Transverse colon (tissue), 4 donors: ENCODE measurements at regions not wholly inside any gene's neighbourhood (a gene's known extent, or its start where the extent isn't known, plus 50 kb on each side); places are given as distances from the start of the nearest gene placed in this dataset.

ENCODE experiments used
- DNase-seq: peaks from one replicate; pipeline ENCODE4 v3.0.0-alpha.2; 2019
- H3K27ac ChIP-seq, 4 donors: fragments of 200-600 bp; sonication (generic); 2 replicates each; pipeline ENCODE4 v1.5.1; 2016 to 2018; ENCODE audit warnings: inconsistent platforms in 4 of 4
- H3K27me3 ChIP-seq: fragments of 200-600 bp; sonication (generic); 2 replicates; pipeline ENCODE4 v1.5.1; 2017; ENCODE audit warnings: inconsistent platforms
- H3K36me3 ChIP-seq, 4 donors: fragments of 200-600 bp; sonication (generic); 2 replicates each; pipeline ENCODE4 v1.5.1; 2017 to 2019; ENCODE audit warnings: inconsistent platforms in 4 of 4
- H3K4me1 ChIP-seq, 4 donors: fragments of 200-600 bp; sonication (generic); 2 replicates each; pipeline ENCODE4 v1.5.1; 2017 to 2020; ENCODE audit warnings: inconsistent platforms in 4 of 4
- H3K4me3 ChIP-seq, 4 donors: fragments of 200-600 bp; sonication (generic); 1 replicate in 1 of 4; 2 replicates in 3 of 4; pipeline versions ENCODE4 v1.5.1 to v1.6.1; 2017 to 2019; ENCODE audit warnings: inconsistent platforms in 4 of 4
- H3K9me3 ChIP-seq, 2 donors: fragments of 200-600 bp; sonication (generic); 2 replicates each; pipeline ENCODE4 v1.5.1; 2017 to 2019; ENCODE audit warnings: inconsistent platforms in 2 of 2
- CTCF ChIP-seq, 5 experiments: fragments of 200-600 bp in 3 of 5; fragments of 450-650 bp in 2 of 5; sonication (generic) in 3 of 5; IDR thresholded peaks; 1 replicate in 2 of 5; 2 replicates in 3 of 5; pipeline ENCODE4 v1.5.1; 2016 to 2017; ENCODE audit warnings: antibody characterized with exemption in 5 of 5, inconsistent platforms in 3 of 5, mild to moderate bottlenecking in 2 of 5, moderate library complexity in 1 of 5
- EP300 ChIP-seq: sonication (generic); formaldehyde crosslinking; IDR thresholded peaks from one replicate; pipeline ENCODE4 v1.6.1; 2017; ENCODE audit warnings: antibody characterized with exemption, low read depth
- POLR2A ChIP-seq: fragments of 450-650 bp; IDR thresholded peaks from one replicate; pipeline ENCODE4 v1.6.1; 2016; ENCODE audit warnings: antibody characterized with exemption, mild to moderate bottlenecking, moderate library complexity
- POLR2AphosphoS5 ChIP-seq, 3 donors: sonication (generic); formaldehyde crosslinking; IDR thresholded peaks; one replicate each; pipeline ENCODE4 v1.6.1; 2016; ENCODE audit warnings: antibody characterized with exemption in 3 of 3
- WGBS, 2 donors: methylation state at CpG; one replicate each; pipeline ENCODE4 v1.1.5; 2018; ENCODE audit warnings: low coverage in 1 of 2; 5-methylcytosine and 5-hydroxymethylcytosine counted together
- in situ Hi-C, 4 donors: fragments of 200-750 bp; cut with MboI; loops; one replicate each; pipeline versions ENCODE4 v1.15.0 to v1.15.1; 2017; ENCODE audit warnings: low sequenced_read_pairs in 3 of 4, low pct_ligation_motif_present in 1 of 4, low pct_unique_long_range_greater_than_20kb in 1 of 4
- intact Hi-C: fragments of 100-400 bp; cut with DNase I; formaldehyde crosslinking; loops from one replicate; pipeline ENCODE4 v1.15.1; 2023; ENCODE audit warnings: low total_unique reads

DNA sequence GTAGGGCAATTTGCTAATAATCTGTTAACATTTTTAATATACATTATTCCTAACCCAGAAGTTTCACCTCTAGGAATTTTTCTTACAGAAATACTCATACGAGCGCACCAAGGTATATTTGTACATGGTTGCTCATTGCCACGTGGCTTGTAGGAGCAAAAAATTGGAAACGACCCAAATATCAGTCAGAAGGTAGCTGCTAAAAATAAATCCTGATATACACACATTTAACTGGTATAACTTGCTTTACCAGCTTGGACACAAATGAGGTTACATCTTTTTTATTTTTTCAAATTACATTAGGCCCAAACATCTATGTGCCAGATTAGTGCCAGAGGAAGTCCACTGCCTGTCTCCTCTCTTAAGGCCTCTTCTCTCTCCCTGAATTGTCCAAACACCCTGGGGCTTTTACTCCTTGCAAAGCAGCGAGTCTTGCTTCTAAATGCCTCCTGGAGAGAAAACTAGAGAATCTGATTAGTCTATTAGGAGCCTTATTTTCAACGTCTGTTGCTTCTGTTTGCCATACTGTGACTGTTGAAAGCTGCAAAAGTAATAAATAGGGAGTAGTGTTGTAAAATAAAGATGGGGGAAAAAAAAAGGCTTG, 92.0 kb upstream of the SSBP2 start:
- TF ChIP-seq CTCF (IDR thresholded peaks at IDR 0.05) = no peak
- TF ChIP-seq POLR2A = no peak
- TF ChIP-seq EP300 = no peak
- no peak for TF ChIP-seq POLR2AphosphoS5 (IDR thresholded peaks at IDR 0.05)
- 70 to 73% methylated on average over 6 of the region's 6 CpGs for WGBS, 2 donors
- Histone ChIP-seq H3K4me1 (peaks cover 0 to 5% (median 0%) of the 10 kb centered on the region in 4 donors), H3K4me3 (no peak overlapping the region), H3K27ac (no peak overlapping the region), H3K36me3 (no peaks in the 10 kb centered on the region), H3K27me3 (no peaks in the 10 kb centered on the region), H3K9me3 (no peaks in the 10 kb centered on the region)
- intact Hi-C loops (no loop called here), in situ Hi-C loops (loop anchor here (10.0 to 25.0 kb wide), 3 partner anchors 88 to 338 kb away; partner anchors contain the start of gene SSBP2 (in 2 of the 4))
- no peak for DNase-seq

- TF ChIP-seq CTCF (IDR thresholded peaks at IDR 0.05) (no peak), EP300 (no peak), POLR2AphosphoS5 (IDR thresholded peaks at IDR 0.05) (no peak), POLR2A (no peak)
- 73 to 92% methylated on average over 2 to 3 of the region's 3 CpGs for WGBS, 2 donors
- Histone ChIP-seq H3K27ac (no peak overlapping the region), H3K36me3 (no peaks in the 10 kb centered on the region), H3K4me3 (no peak overlapping the region), H3K27me3 (no peaks in the 10 kb centered on the region), H3K4me1 (no peaks in the 10 kb centered on the region), H3K9me3 (no peaks in the 10 kb centered on the region)
- no peak for DNase-seq
- in situ Hi-C loops (loop anchor here in 3 of 4 donors (5.0 to 25.0 kb wide), 2 partner anchors 82 to 327 kb away; no protein-coding TSS in a partner anchor), intact Hi-C loops (no loop called here)
These were observed 88.1 kb upstream of the SSBP2 start for GRCh38 chr5:81839034-81839433.

- H3K27ac ChIP-seq = no peak overlapping the region
- intact Hi-C loops = no loop called here
- no peaks in the 10 kb centered on the region for H3K36me3 ChIP-seq
- no peaks in the 10 kb centered on the region for H3K27me3 ChIP-seq
- in situ Hi-C loops = loop anchor here in 3 of 4 donors (5.0 to 25.0 kb wide), 2 partner anchors 81 to 326 kb away; no protein-coding TSS in a partner anchor
- no peak overlapping the region for H3K4me3 ChIP-seq
- peak; percentile 26 for DNase-seq
- 57% methylated on average over 2 of the region's 2 CpGs; no CpG with 5 or more reads in 1 of the 2 donors for WGBS, 2 donors
- peak; percentile 32 to 48 (median 38) for TF ChIP-seq CTCF (IDR thresholded peaks at IDR 0.05)
- TF ChIP-seq POLR2AphosphoS5 (IDR thresholded peaks at IDR 0.05) = no peak
- no peaks in the 10 kb centered on the region for H3K9me3 ChIP-seq
- H3K4me1 ChIP-seq = no peaks in the 10 kb centered on the region
These were observed 87.5 kb upstream of the SSBP2 start for GRCh38 chr5:81838307-81838906.

GRCh38 chr5:81837667-81838306, 86.9 kb upstream of the SSBP2 start:
- no peak overlapping the region for H3K27ac ChIP-seq
- intact Hi-C loops = no loop called here
- DNase-seq = no peak
- no peaks in the 10 kb centered on the region for H3K4me1 ChIP-seq
- H3K27me3 ChIP-seq = no peaks in the 10 kb centered on the region
- TF ChIP-seq POLR2A = no peak
- no peak for TF ChIP-seq POLR2AphosphoS5 (IDR thresholded peaks at IDR 0.05)
- TF ChIP-seq EP300 = no peak
- no peak for TF ChIP-seq CTCF (IDR thresholded peaks at IDR 0.05)
- WGBS, 2 donors = 67 to 85% methylated on average over 1 to 4 of the region's 4 CpGs
- H3K4me3 ChIP-seq = no peak overlapping the region
- H3K36me3 ChIP-seq = no peaks in the 10 kb centered on the region
- in situ Hi-C loops = loop anchor here in 3 of 4 donors (5.0 to 25.0 kb wide), 2 partner anchors 80 to 325 kb away; no protein-coding TSS in a partner anchor
- H3K9me3 ChIP-seq = no peaks in the 10 kb centered on the region
